HepG2 (cell line): ENCODE measurements at regions not wholly inside any gene's neighbourhood (a gene's known extent, or its start where the extent isn't known, plus 50 kb on each side); places are given as distances from the start of the nearest gene placed in this dataset.
A peak's percentile ranks its signal among the peaks of the same experiment; 100 is the strongest.

Experiments used
- ARID2 ChIP-seq: sonication (generic); formaldehyde crosslinking; IDR thresholded peaks from 2 replicates; pipeline ENCODE4 v1.8.1; 2022; ENCODE audit warnings: mild to moderate bottlenecking, missing genetic modification reagents, borderline replicate concordance
- HNRNPLL ChIP-seq: fragments of 200-400 bp; formaldehyde crosslinking; IDR thresholded peaks from 2 replicates; pipeline ENCODE4 v1.6.1; 2017; ENCODE audit warnings: mild to moderate bottlenecking, low read depth, low read length; ENCODE audit not compliant: poor library complexity, severe bottlenecking
- PPARG ChIP-seq: conservative IDR thresholded peaks from 2 replicates; pipeline ENCODE4 v1.6.1; 2016; ENCODE audit warnings: missing biosample characterization, missing genetic modification reagents
- SALL2 ChIP-seq: sonication (generic); formaldehyde crosslinking; IDR thresholded peaks from 2 replicates; pipeline ENCODE4 v1.8.1; 2023; ENCODE audit warnings: mild to moderate bottlenecking, missing genetic modification reagents, inconsistent platforms
- ZNF24 ChIP-seq: fragments of 450-650 bp; IDR thresholded peaks from 2 replicates; pipeline ENCODE4 v1.6.1; 2017; ENCODE audit warnings: antibody characterized with exemption, mild to moderate bottlenecking
- ZNF253 ChIP-seq: sonication (generic); formaldehyde crosslinking; IDR thresholded peaks from 2 replicates; pipeline ENCODE4 v1.8.0; 2022; ENCODE audit warnings: mild to moderate bottlenecking, missing genetic modification reagents, borderline replicate concordance
- TF ChIP-seq, protein P1 (sequence below): sonication (generic); formaldehyde crosslinking; IDR thresholded peaks from 2 replicates; pipeline ENCODE4 v1.4.0; 2020; ENCODE audit warnings: missing genetic modification reagents, borderline replicate concordance
- TF ChIP-seq, protein P2 (sequence below), 2 experiments: fragments of 450-650 bp in 1 of 2; sonication (generic) in 1 of 2; formaldehyde crosslinking; IDR thresholded peaks; 2 replicates each; pipeline versions ENCODE4 v1.5.0 to v1.8.0; 2020 to 2022; ENCODE audit warnings: mild to moderate bottlenecking in 1 of 2, missing genetic modification reagents in 1 of 2
- TF ChIP-seq, protein P3 (sequence below): fragments of 450-650 bp; IDR thresholded peaks from 2 replicates; pipeline ENCODE4 v1.6.1; 2016
- TF ChIP-seq, protein P4 (sequence below): sonication (generic); formaldehyde crosslinking; IDR thresholded peaks from 2 replicates; pipeline ENCODE4 v1.4.0; 2020; ENCODE audit warnings: low read depth, missing genetic modification reagents
- TF ChIP-seq, protein P5 (sequence below): sonication (generic); formaldehyde crosslinking; IDR thresholded peaks from 2 replicates; pipeline ENCODE4 v1.8.0; 2022; ENCODE audit warnings: missing genetic modification reagents, mild to moderate bottlenecking, moderate library complexity, borderline replicate concordance

DNA sequence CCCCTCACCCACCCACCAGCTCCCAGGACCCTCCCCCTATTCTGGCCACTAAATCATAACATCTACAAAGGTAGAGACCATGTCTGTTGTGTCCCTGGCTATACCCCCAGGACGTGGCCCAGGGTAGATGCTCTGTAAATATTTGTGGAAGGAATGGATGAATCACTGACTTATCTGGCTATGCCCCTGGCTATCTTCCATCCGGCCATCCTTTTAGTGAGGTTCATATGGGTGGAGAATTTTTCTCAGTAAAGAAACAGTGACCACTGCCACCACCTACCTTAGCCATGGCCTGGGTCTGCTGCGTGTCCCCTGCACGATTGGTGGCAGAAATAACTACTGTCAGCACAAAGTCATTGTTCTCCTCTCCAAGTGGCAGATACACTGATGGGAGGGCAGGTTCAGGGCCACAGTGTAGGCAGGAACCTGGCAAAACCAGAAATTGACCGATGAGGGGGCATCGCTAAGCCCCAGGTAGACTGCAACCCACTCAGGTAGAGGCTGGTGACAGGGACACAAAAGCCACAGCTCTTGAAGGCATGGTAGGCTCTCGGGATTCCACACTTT, 63.1 kb upstream of the BCO1 start (continued):
- no peak for TF ChIP-seq HNRNPLL
- TF ChIP-seq PPARG (CRISPR knock-in tag) = no peak
- TF ChIP-seq SALL2 (CRISPR knock-in tag) = no peak
- TF ChIP-seq, protein P1, sequence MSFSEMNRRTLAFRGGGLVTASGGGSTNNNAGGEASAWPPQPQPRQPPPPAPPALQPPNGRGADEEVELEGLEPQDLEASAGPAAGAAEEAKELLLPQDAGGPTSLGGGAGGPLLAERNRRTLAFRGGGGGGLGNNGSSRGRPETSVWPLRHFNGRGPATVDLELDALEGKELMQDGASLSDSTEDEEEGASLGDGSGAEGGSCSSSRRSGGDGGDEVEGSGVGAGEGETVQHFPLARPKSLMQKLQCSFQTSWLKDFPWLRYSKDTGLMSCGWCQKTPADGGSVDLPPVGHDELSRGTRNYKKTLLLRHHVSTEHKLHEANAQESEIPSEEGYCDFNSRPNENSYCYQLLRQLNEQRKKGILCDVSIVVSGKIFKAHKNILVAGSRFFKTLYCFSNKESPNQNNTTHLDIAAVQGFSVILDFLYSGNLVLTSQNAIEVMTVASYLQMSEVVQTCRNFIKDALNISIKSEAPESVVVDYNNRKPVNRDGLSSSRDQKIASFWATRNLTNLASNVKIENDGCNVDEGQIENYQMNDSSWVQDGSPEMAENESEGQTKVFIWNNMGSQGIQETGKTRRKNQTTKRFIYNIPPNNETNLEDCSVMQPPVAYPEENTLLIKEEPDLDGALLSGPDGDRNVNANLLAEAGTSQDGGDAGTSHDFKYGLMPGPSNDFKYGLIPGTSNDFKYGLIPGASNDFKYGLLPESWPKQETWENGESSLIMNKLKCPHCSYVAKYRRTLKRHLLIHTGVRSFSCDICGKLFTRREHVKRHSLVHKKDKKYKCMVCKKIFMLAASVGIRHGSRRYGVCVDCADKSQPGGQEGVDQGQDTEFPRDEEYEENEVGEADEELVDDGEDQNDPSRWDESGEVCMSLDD (CRISPR knock-in tag) = no peak
- TF ChIP-seq ARID2 = no peak
- TF ChIP-seq, protein P2, sequence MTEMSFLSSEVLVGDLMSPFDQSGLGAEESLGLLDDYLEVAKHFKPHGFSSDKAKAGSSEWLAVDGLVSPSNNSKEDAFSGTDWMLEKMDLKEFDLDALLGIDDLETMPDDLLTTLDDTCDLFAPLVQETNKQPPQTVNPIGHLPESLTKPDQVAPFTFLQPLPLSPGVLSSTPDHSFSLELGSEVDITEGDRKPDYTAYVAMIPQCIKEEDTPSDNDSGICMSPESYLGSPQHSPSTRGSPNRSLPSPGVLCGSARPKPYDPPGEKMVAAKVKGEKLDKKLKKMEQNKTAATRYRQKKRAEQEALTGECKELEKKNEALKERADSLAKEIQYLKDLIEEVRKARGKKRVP (CRISPR knock-in tag; IDR thresholded peaks at IDR 0.05) = 0 out of 4 replicates have a peak, but pooled peaks of 1 of the 2 experiments have one; percentile 31
- TF ChIP-seq, protein P3, sequence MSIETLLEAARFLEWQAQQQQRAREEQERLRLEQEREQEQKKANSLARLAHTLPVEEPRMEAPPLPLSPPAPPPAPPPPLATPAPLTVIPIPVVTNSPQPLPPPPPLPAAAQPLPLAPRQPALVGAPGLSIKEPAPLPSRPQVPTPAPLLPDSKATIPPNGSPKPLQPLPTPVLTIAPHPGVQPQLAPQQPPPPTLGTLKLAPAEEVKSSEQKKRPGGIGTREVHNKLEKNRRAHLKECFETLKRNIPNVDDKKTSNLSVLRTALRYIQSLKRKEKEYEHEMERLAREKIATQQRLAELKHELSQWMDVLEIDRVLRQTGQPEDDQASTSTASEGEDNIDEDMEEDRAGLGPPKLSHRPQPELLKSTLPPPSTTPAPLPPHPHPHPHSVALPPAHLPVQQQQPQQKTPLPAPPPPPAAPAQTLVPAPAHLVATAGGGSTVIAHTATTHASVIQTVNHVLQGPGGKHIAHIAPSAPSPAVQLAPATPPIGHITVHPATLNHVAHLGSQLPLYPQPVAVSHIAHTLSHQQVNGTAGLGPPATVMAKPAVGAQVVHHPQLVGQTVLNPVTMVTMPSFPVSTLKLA = no peak
- 0 out of 2 replicates have a peak, but pooled peaks have one; percentile 33 for TF ChIP-seq ZNF253 (CRISPR knock-in tag)
- TF ChIP-seq, protein P4, sequence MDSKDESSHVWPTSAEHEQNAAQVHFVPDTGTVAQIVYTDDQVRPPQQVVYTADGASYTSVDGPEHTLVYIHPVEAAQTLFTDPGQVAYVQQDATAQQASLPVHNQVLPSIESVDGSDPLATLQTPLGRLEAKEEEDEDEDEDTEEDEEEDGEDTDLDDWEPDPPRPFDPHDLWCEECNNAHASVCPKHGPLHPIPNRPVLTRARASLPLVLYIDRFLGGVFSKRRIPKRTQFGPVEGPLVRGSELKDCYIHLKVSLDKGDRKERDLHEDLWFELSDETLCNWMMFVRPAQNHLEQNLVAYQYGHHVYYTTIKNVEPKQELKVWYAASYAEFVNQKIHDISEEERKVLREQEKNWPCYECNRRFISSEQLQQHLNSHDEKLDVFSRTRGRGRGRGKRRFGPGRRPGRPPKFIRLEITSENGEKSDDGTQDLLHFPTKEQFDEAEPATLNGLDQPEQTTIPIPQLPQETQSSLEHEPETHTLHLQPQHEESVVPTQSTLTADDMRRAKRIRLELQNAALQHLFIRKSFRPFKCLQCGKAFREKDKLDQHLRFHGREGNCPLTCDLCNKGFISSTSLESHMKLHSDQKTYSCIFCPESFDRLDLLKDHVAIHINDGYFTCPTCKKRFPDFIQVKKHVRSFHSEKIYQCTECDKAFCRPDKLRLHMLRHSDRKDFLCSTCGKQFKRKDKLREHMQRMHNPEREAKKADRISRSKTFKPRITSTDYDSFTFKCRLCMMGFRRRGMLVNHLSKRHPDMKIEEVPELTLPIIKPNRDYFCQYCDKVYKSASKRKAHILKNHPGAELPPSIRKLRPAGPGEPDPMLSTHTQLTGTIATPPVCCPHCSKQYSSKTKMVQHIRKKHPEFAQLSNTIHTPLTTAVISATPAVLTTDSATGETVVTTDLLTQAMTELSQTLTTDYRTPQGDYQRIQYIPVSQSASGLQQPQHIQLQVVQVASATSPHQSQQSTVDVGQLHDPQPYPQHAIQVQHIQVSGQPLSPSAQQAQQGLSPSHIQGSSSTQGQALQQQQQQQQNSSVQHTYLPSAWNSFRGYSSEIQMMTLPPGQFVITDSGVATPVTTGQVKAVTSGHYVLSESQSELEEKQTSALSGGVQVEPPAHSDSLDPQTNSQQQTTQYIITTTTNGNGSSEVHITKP = no peak
- no peak for TF ChIP-seq ZNF24
- TF ChIP-seq, protein P5, sequence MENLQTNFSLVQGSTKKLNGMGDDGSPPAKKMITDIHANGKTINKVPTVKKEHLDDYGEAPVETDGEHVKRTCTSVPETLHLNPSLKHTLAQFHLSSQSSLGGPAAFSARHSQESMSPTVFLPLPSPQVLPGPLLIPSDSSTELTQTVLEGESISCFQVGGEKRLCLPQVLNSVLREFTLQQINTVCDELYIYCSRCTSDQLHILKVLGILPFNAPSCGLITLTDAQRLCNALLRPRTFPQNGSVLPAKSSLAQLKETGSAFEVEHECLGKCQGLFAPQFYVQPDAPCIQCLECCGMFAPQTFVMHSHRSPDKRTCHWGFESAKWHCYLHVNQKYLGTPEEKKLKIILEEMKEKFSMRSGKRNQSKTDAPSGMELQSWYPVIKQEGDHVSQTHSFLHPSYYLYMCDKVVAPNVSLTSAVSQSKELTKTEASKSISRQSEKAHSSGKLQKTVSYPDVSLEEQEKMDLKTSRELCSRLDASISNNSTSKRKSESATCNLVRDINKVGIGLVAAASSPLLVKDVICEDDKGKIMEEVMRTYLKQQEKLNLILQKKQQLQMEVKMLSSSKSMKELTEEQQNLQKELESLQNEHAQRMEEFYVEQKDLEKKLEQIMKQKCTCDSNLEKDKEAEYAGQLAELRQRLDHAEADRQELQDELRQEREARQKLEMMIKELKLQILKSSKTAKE (CRISPR knock-in tag) = peak; percentile 55; the same call in 1 of the 2 replicates
